ENCODE measurements at regions not wholly inside any gene's neighbourhood (a gene's known extent, or its start where the extent isn't known, plus 50 kb on each side); places are given as distances from the start of the nearest gene placed in this dataset.

DNA sequence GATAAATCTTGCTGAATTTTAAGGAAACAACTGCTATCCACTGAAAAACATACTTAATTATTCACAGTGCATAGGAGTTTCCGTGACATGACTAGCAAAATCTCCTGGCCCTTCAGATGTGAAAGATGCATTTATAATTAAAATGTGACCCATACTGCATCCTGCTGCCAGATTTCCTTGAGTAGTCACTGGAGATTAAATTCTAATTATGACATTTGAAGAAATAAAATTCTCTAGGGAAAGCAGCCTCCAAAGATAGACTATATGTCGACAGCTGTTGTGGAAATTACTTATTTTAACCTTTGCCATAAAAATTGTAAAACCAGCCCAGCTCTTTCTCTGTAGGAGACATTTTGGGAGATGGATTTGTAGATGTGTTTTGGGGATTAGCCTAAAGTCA, 193.6 kb upstream of the SMC2 start:
- no peak for TF ChIP-seq ZNF134 (CRISPR knock-in tag; conservative IDR thresholded peaks at IDR 0.05)
- TF ChIP-seq ATF1 (CRISPR knock-in tag; IDR thresholded peaks at IDR 0.05), result no peak
- no peak for TF ChIP-seq ATF1 (tag; IDR thresholded peaks at IDR 0.05)
- TF ChIP-seq, protein P1, sequence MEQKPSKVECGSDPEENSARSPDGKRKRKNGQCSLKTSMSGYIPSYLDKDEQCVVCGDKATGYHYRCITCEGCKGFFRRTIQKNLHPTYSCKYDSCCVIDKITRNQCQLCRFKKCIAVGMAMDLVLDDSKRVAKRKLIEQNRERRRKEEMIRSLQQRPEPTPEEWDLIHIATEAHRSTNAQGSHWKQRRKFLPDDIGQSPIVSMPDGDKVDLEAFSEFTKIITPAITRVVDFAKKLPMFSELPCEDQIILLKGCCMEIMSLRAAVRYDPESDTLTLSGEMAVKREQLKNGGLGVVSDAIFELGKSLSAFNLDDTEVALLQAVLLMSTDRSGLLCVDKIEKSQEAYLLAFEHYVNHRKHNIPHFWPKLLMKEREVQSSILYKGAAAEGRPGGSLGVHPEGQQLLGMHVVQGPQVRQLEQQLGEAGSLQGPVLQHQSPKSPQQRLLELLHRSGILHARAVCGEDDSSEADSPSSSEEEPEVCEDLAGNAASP (IDR thresholded peaks at IDR 0.05), result no peak
- no peak for TF ChIP-seq BCOR (IDR thresholded peaks at IDR 0.05)
- TF ChIP-seq, protein P2, sequence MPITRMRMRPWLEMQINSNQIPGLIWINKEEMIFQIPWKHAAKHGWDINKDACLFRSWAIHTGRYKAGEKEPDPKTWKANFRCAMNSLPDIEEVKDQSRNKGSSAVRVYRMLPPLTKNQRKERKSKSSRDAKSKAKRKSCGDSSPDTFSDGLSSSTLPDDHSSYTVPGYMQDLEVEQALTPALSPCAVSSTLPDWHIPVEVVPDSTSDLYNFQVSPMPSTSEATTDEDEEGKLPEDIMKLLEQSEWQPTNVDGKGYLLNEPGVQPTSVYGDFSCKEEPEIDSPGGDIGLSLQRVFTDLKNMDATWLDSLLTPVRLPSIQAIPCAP (CRISPR knock-in tag; IDR thresholded peaks at IDR 0.05; ENCODE audit: borderline replicate concordance), result no peak
- no peak for TF ChIP-seq SLC30A9 (CRISPR knock-in tag; IDR thresholded peaks at IDR 0.05)
- TF ChIP-seq BRF1 (IDR thresholded peaks at IDR 0.05; ENCODE audit: borderline replicate concordance, extremely low read depth, insufficient read length), result no peak
- no peak for TF ChIP-seq ZNF785 (CRISPR knock-in tag; IDR thresholded peaks at IDR 0.05)
- TF ChIP-seq ZNF274 (IDR thresholded peaks at IDR 0.05; ENCODE audit: borderline replicate concordance, low read depth, low read length), result no peak
- no peak for TF ChIP-seq LARP7 (IDR thresholded peaks at IDR 0.05)
- TF ChIP-seq SIN3A (IDR thresholded peaks at IDR 0.05; ENCODE audit: borderline replicate concordance in 2 of 2, control insufficient read depth in 1 of 2, low read depth in 2 of 2, low read length in 2 of 2), result no peak
- no peak for TF ChIP-seq ZNF584 (CRISPR knock-in tag; IDR thresholded peaks at IDR 0.05; ENCODE audit: low read depth)
- no peak for TF ChIP-seq TCF7L2 (IDR thresholded peaks at IDR 0.05; ENCODE audit: low read depth, low read length)
- TF ChIP-seq CSDE1 (IDR thresholded peaks at IDR 0.05), result no peak
- no peak for TF ChIP-seq ZSCAN32 (CRISPR knock-in tag; IDR thresholded peaks at IDR 0.05)
- TF ChIP-seq GTF2E2 (tag; IDR thresholded peaks at IDR 0.05), result no peak
- no peak for TF ChIP-seq ZKSCAN8 (CRISPR knock-in tag; IDR thresholded peaks at IDR 0.05)
- no peak for TF ChIP-seq FUS (optimal IDR thresholded peaks at IDR 0.05; ENCODE audit: low read depth, low read length)
- TF ChIP-seq CBFA2T2 (conservative IDR thresholded peaks at IDR 0.05), result no peak
- no peak for TF ChIP-seq PTRF (tag; IDR thresholded peaks at IDR 0.05)
- H3K27ac ChIP-seq (ENCODE audit: extremely low read depth, low read depth, low read length), result no peak overlapping the region
- no peaks in the 10 kb centered on the region for H3K27me3 ChIP-seq (ENCODE audit: control insufficient read depth in 2 of 2, insufficient read depth in 2 of 2, low read length in 2 of 2)
- H2AFZ ChIP-seq (ENCODE audit: low read depth, low read length), result no peak overlapping the region
- ATAC-seq (no peak), FAIRE-seq (no peak), DNase-seq (ENCODE audit: extremely low read depth in 1 of 4, low spot score in 3 of 4) (no peak)
- intact Hi-C loops (cut with micrococcal nuclease), result no loop called here
- H3K79me2 ChIP-seq (ENCODE audit: control insufficient read depth, insufficient read depth, low read length), result no peaks in the 10 kb centered on the region
- ChIA-PET CTCF (ENCODE audit: low intra/inter-chr PET ratio) (no interaction called here), POLR2A (no interaction called here)
- in situ Hi-C loops (cut with MboI), result no loop called here
- BruUV-seq (replicated peaks), result no TSS peak
- no peaks in the 10 kb centered on the region for H3K36me3 ChIP-seq (ENCODE audit: control insufficient read depth, insufficient read depth, low read length)
- H3K9me1 ChIP-seq (ENCODE audit: control insufficient read depth, insufficient read depth, low read length), result no peaks in the 10 kb centered on the region
- H4K20me1 ChIP-seq (replicated peaks; ENCODE audit: control insufficient read depth, insufficient read depth, low read length), result no peaks in the 10 kb centered on the region
- H3K4me1 ChIP-seq (replicated peaks in 1 of 2; ENCODE audit: control insufficient read depth in 2 of 2, insufficient read depth in 2 of 2, low read length in 2 of 2), result no peaks in the 10 kb centered on the region
- H3K9me3 ChIP-seq (replicated peaks; ENCODE audit: control insufficient read depth, insufficient read depth, low read depth, low read length), result no peaks in the 10 kb centered on the region; the same call in 1 of the 2 replicates
- no peak overlapping the region for H3K9ac ChIP-seq (ENCODE audit: insufficient read depth in 1 of 2, low read depth in 2 of 2, low read length in 2 of 2)
- 0% methylated on average over 2 of the region's 2 CpGs for WGBS (ENCODE audit: insufficient coverage, low coverage, missing lambda C conversion rate)
- no peak overlapping the region for H3K4me3 ChIP-seq
- H3K4me2 ChIP-seq (ENCODE audit: insufficient read depth, low read length), result no peak overlapping the region
